NCI-H1694 (cell line): ENCODE measurements at regions not wholly inside any gene's neighbourhood (a gene's known extent, or its start where the extent isn't known, plus 50 kb on each side); places are given as distances from the start of the nearest gene placed in this dataset.

Source experiments
- DNase-seq: peaks from one replicate; lab custom pipeline; 2025; lab: John Stamatoyannopoulos, UW

DNA sequence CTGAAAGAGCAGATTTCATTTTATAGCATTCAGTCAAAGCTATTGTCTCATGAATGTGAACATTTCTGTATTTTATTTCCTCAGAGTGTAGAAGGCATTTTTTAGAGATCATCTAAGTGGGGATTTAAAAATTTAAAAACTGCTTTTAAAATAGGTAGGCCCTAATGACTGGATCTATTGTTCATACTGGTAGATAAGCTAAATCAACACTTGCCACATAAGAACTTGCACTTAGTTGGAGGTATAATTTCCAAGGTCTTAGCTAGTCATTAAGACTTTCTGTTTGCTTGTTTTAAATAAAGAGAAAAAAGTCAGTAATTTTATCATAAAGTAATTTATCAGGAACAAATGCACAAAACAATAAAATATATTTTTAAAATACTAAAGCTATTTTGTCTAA is 75.2 kb upstream of the LMO3 start:
- no peak for DNase-seq

DNA sequence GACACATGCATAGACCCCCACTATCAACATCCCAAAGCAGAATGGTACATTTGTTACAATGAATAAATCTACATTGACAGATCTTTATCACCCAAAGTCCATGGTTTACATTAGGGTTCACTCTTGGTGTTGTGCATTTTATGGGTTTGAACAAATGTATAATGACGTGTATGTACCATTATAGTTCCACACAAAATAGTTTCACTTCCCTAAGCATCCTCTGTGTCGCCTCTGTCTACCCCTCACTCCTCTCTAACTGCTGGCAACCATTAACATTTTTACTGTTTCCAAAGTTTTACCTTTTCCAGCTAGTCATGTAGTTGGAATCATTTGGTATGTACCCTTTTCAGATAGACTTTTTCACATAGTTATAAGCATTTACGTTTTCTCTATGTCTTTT is 69.5 kb upstream of the LMO3 start:
- DNase-seq: no peak

DNA sequence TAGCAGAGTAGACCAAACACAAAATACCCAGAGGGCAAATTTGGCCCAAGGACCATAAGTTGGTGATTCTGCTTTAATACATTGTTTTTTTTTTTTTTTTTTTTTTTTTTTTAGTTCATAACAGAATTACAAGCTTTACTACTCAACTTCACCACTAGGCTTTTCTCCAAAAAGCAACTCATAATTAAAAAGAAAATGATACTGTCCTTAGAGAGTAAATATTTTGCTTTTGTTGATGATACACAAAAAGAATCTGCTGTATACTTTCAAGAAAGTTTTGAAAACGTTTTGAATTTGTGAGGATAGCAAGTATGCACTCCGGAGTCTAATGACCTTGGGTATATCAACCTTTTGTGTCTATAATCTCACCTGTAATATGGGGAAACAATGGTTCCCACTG is 68.9 kb upstream of the LMO3 start:
- no peak for DNase-seq

DNA sequence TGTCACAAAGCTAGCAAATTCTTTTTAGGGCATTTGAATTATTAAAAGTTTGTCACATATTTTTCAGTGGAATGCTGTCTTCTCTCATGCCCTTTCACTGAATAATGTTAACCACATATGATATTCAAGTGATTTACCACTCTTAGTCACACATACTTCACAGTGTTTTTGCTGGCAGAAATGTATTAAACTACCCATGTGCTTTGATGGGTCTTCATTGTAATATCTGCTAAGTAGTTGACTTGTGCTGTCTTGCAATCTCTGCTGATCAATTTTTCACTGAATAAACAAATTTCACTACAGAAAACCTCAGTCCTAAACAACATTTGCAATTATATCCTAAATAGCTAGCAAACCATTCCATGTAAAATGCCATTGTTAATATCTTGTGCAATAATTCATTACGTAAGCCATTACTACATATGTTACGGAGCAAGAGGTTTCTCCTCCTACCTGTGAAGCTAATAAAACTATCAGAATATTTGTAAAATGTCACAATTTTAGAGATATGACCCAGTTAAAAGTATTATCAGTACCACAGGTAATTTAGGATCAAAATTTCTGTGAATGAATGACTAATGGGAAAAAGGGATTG is 64.6 kb upstream of the LMO3 start:
- DNase-seq: no peak

DNA sequence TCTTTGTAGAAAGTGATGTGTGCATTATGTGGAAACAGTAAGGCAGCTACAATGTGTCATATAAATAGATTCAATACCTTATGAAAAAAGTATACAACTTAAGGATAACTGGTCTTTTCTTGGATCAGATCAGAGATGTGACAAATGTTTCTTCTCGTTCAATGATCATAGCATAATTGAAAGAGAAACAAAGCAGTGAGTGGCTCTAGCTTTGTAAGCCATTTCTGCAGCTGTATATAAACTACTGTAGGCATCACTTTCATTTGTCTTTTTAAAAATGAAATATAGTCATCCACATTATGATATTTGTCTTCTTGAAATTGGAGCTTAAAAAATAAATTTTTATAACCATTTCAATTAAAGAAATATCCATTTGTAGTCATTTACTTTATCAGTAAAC is 63.8 kb upstream of the LMO3 start:
- DNase-seq: no peak

DNA sequence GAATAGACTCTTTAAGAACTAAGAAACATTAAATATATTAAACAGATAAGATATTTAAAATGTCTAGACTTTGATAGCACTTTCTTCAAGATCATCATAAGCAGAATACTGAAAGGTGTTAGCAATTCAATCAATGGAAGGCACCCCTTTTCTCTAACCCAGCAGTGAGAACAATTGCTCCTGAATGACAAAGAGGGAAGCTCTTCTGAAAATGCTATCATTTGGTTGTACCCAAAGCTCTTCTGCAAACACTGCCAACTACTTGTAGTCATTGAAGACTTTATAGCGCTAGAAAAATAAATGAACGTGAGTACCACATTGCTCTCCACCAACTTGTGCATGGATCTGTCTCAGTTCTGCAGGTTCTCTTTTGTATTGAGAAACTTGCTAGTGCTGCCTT is 62.2 kb upstream of the LMO3 start:
- DNase-seq: no peak

DNA sequence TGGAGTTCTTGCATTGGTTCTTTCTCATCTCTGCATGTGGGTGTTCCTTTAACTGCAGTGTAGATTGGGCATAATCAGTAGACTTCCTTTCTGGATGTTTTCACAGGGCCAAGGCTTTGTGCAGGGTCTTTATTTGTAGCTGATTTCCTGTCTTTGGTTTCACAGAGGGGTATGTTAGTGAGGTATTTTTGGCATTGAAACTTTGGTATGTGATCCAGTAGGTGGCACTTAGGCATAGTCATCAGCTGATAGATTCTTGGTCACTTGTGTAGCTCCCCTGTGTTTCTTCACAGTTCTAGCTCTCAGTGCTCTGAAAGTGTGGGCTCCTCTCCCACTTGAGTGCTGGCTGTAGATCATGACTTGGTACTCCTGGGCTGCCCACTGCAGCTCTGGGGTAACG is 52.7 kb upstream of the LMO3 start:
- no peak for DNase-seq
